Frontal cortex (tissue), 3 donors: ENCODE measurements at regions not wholly inside any gene's neighbourhood (a gene's known extent, or its start where the extent isn't known, plus 50 kb on each side); places are given as distances from the start of the nearest gene placed in this dataset.

ENCODE experiments used
- DNase-seq, 2 donors: peaks; one replicate each; pipeline ENCODE4 v3.0.0; 2012; ENCODE audit warnings: low spot score in 2 of 2
- FAIRE-seq: peaks from 2 replicates; lab custom pipeline; 2012; peaks lifted over from hg19 to GRCh38; lab: Jason Lieb, UNC
- donor health status: control.
- donor health status: control.
- donor health status: control.

- DNase-seq = no peak
Observed at GRCh38 chr12:24139035-24139434, 189.6 kb upstream of the SOX5 start.

GRCh38 chr12:24138041-24138440, 188.6 kb upstream of the SOX5 start:
- FAIRE-seq (no peak), DNase-seq (no peak)

More at GRCh38 chr12:24139035-24139434, 189.6 kb upstream of the SOX5 start:
- FAIRE-seq = no peak

GRCh38 chr12:24135158-24135850, 185.8 kb upstream of the SOX5 start:
- FAIRE-seq (no peak), DNase-seq (no peak)

DNA sequence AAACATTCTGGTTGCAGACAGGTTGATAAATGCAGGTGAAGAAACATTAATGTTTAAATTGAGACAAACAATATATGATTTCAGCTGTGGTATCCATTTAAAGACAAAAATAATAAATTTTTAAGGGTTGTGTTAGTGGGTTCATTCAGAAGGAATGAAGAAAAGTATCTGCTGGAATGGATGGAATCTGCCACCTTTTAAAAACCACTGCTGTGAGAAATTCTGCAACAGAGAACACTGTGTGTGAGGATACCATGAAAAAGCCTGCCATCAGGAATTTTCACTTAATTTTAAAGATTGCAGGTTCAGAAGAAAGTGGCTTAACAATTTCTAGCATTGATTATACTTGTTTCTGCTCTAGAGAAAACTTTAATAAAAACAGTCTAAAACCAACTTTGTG, 184.6 kb upstream of the SOX5 start:
- FAIRE-seq = no peak
- no peak for DNase-seq

GRCh38 chr12:24133384-24133783, 183.9 kb upstream of the SOX5 start:
- DNase-seq (no peak), FAIRE-seq (no peak)

- DNase-seq (no peak), FAIRE-seq (no peak)
Observed at GRCh38 chr12:24127919-24128721, 178.7 kb upstream of the SOX5 start.

- DNase-seq = no peak
- no peak for FAIRE-seq
Observed at GRCh38 chr12:24125280-24125679, 175.8 kb upstream of the SOX5 start.

DNA sequence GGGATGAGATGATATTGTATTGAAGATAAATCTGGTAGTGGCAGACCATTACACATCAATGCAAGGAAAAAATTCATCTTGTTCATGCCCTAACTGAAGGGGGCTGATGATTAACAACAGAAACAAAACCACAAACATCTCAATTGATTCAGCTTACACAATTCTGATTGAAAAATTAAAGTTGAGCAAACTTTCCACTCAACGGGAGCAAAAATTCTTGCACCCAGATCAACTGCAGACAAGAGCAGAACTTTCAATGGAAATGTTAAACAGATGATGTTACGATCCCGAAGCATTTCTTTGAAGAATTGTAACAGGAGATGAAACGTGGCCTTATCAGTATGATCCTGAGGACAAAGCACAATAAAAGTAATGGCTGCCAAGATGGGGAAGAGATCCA, 172.4 kb upstream of the SOX5 start:
- FAIRE-seq (no peak), DNase-seq (no peak)

DNA sequence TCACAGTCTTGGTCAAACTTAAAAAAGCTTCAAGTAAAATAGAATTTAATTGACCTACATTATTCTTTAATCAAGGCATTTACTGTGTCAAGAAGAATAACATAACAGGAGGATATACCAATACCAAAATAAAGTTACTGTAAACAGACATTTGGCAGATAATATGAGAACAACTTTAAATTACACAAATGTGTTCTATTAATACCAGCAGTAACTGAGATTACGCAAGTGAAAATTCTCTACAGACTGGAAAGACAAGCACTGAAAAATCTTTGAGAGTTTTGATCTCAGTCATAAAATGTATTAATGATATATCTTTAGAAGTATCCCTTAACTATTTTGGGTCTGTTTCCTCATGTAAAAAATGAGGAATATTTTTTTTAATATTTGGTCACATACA, 169.2 kb upstream of the SOX5 start:
- DNase-seq (no peak), FAIRE-seq (no peak)

DNA sequence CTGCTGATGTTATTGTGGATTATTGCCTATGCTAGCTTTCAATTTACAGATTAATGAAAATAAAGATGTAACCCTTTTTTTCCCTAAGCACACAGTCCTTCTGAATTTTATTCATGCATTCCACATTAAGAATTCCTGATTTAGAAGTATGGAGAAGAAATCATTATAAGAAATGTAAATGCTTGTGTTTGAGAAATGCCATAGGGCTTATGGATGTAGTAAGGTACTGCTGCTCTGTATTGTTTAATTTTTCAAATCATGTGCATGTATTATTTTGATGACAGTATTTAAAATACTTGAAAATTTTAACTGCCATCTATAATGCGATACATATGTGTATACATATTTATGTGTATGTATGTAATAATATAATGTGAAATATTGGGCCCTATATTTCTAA, 167.1 kb upstream of the SOX5 start:
- DNase-seq (no peak), FAIRE-seq (no peak)

- DNase-seq (no peak), FAIRE-seq (no peak)
Observed at GRCh38 chr12:24113701-24114100, 164.2 kb upstream of the SOX5 start.

DNA sequence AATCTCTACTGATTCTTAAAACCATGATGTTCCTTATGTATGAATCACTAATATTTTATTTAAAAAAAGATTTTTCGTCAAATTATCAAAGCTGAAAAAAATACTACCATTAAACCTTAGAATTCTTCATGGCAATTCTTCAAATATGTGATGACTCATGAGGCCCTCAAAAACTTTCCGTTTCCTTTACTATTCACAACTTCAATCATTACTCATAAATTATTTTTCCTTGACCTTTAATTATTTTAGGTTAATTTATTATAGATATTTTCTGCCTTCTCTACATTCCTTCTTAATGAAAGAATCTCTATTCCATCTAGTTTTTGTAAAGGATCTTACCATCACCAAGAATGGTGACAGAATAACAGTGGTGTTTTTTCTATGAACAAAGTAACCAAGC, 162.1 kb upstream of the SOX5 start:
- FAIRE-seq (no peak), DNase-seq (no peak)

DNA sequence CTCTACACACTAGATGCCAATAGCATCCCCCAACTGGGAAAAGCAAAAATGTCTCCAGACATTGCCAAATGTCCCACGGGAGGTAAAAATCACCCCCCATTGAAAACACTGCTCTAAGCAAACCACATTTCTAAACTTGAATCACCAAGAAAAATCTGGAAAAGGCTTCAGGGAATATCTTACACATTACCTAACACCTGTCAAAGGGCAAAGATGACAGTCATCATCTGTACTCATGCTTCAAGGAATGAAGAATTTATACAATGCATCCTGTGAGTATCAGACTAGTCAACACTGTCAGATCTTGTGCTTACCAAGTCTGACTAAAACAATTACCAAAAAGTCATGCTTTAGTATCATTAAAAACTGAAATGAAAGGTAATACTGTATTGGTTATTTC, 161.6 kb upstream of the SOX5 start:
- DNase-seq (no peak), FAIRE-seq (no peak)

GRCh38 chr12:24109381-24110039, 160.0 kb upstream of the SOX5 start:
- peak in 1 of 2 donors; percentile 25 for DNase-seq
- FAIRE-seq = peak; percentile 75

DNA sequence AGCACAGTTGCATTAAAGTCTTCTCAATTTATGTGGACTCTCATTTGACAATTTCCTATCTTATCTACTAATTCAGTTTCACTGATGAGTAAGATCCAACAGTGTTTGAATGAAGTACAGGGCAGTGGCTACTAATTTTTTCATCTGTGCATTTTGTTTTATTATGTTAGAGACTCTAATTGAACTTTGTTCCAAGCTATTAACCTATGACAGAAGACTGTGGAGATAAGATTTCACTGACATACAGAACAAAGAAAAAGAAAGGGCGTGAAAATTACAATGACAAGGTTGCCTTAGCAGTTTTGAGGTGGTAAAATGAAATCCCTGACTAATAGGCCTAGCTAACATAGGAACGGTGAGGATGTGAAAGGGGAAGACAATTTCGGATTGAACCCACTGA, 153.2 kb upstream of the SOX5 start:
- FAIRE-seq (no peak), DNase-seq (no peak)

- no peak for FAIRE-seq
- no peak for DNase-seq
Observed at GRCh38 chr12:24099576-24099975, 150.1 kb upstream of the SOX5 start.

GRCh38 chr12:24095245-24095644, 145.8 kb upstream of the SOX5 start:
- no peak for DNase-seq
- no peak for FAIRE-seq

DNA sequence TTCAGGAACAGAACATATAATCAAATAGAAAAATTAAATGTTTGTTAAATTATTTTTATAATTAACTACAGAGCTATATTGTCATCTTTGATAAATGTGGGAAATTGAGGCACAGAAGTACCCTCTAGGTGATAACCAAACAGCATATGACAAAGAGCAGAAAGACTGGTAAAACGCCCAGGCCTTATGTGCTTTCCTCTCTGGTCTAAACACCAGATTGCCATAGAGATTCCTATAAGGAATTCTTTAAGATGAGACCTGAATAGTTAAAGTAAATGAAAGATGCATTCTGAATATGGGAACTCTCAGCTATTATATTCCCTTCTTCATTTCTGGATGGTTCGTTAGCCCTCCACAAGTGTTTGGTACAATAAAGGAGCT, 140.0 kb upstream of the SOX5 start:
- no peak for FAIRE-seq
- no peak for DNase-seq

DNA sequence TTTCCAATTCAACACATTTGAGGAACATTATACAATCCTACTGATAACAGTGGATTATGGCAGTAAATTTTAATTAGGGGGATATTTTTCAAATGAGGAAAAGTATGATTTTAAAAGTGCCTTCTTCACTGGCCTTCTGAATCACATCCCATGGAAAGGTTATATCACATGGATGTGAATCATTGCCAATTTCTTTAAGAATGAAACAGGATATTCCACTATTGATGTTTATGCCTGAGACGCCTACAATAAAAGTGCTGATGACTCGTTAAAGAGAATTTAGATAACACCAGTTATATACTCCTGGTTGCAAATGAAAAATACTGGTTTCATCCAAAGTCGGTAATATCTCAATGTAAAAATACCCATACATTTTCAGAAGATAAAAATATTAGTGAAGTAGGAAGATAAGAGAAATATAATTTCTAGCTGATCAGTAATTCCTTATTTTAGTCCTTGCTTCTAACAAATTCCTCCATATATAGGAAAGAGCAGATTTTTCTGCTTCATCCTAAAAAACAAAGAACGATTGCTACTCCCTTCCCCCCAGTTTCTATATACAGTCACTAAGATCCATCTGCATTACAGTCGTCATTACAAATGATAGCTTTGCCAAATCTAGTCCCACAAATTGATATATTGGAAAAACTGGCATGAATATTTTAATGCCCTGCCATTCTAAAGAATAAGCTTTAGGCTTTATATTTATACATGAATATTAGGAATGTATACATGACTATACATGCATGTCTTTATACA, 139.5 kb upstream of the SOX5 start:
- DNase-seq = no peak
- FAIRE-seq = no peak

DNA sequence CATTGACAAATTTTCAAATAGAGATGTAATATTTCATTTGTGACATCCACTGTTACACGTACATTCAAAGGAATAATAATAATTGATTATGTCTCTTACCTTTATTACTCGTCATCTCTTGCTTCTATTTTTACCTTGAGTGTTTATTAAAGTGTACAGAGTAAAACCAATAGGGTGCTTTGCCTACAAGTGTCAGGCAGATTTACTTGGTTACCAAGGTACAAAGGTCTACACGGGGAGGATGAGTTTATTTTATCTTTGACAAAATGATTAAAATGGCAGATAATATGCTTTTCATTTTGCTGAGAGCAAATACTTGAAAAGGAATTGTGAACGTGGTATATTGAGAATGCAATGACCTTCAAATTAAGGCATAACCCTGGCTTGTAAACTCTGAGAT, 137.8 kb upstream of the SOX5 start:
- FAIRE-seq (no peak), DNase-seq (no peak)
